SIG-M5 treated with dmso at 0.1 percent for 504 hours (cell line): ENCODE measurements at regions not wholly inside any gene's neighbourhood (a gene's known extent, or its start where the extent isn't known, plus 50 kb on each side); places are given as distances from the start of the nearest gene placed in this dataset.

Source experiments
- DNase-seq: peaks from one replicate; lab custom pipeline; 2025; ENCODE audit not compliant: unreplicated experiment; lab: John Stamatoyannopoulos, UW

DNA sequence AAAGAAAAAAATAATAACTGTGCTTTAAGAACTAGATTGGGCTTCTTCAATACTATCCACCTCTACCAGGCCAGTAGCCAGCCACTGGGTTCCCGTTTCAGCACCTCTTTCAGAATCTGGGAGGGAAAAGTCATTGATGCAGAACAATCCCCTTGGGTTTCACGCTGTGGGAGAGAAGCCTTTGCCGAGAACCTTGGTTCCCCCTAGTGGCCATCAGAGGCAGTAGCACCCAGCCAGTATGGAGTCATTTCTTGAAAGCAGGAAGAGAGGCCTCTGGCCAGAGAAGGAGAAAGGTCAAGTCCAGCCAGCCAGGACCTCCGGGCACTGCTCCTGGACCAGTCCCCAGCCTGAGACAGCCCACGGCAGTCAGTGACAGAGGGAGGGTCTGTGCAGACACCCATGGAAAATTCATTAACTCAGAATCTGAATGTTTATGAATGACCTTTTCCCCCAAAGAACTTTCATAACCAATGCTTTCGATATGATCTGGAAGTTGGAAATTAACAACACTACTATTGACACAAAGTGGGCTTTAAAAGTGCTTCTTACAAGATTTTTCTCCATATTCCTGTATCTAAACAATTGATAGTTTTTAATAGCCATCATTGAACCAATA lies 51.2 kb upstream of the CDH5 start:
- DNase-seq = peak; percentile 68

DNA sequence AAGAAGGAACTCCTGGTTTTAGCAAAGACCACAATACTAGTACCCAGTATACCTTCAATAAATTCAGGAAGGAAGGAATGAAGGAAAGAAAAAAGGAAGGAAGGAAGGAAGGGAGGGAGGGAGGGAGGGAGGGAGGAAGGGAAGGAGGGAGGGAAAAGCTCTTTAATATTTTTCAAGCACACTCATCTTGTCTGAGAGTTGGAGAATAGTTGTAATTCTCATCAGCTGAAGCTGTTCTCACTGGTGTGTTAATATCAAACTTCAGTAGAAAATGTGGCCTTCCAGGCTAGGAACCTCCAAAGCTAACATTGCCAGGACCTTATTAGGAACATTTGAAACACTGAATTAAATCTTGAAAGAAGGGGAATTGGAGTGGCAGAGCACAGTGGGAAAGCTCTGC lies 55.2 kb upstream of the CDH5 start:
- no peak for DNase-seq

DNA sequence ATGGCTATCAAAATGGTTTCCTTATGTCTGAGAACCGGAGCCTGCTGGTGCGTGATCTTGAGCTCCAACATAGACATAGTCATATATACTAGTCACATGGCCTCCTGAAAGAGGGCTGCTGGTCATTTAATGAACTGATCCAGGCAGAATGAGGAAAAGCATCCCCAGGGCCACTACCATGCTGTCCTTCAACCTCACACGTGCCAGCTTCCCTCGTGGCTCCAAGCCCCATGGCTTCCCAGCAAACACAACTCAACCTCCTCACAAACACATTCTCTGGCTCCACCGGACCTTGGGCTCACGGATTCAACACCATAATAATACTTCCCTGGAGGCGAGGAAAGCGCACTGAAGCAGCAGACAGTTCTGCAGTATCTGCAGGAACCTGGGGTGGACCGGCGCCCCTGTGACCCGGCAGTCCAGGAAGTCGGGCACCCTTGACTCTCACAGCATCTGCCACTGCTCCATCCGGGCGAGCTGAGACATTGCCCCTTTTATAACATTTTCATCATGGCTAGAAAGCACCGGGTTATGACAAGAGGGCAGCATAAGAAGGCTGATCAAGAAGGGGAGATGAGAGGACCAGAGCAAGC lies 57.2 kb upstream of the CDH5 start:
- DNase-seq = no peak

GRCh38 chr16:66308096-66308495 lies 58.4 kb upstream of the CDH5 start:
- DNase-seq = no peak

- no peak for DNase-seq
These were observed 59.9 kb upstream of the CDH5 start for GRCh38 chr16:66306366-66307150.

DNA sequence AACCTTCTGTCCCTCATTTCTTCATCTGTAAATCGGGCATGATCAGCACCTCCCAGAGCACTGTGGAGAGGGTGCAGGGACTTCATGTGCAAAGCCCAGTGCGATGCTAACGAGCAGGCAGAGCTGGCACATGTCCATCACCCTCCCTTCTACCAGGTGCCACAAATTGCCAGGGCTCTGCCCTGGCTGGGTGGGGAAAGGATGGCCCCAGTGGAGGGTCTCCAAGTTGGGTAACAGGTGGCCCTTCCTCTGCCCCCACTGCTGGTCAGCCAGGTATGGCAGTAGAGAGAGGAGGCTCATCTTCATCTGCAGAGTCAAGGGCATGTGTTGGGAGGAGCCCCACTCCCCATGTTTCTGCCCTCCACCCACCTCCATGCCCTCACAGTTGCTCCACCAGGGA lies 61.5 kb upstream of the CDH5 start:
- DNase-seq = no peak

- no peak for DNase-seq
These were observed 62.3 kb upstream of the CDH5 start for GRCh38 chr16:66304151-66304550.

DNA sequence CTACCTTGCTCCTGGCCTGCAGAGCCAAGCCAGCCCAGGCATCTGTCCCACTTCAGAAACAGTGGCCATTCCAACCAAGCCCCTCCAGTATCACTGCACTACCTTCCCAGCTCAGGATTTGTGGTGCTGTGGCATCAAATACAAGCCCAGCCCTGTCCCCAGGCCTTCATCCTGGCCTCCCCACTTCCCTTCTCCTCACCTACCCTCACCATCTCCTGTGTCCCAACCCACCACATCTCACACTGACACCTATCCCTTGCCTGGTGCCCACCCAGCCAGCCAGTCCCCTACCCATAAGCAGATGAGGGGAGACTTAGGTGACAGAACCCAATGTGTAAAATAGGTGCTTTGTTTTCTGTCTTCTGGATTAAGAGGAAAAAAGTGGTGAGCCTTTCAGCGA lies 66.0 kb upstream of the CDH5 start:
- no peak for DNase-seq

DNA sequence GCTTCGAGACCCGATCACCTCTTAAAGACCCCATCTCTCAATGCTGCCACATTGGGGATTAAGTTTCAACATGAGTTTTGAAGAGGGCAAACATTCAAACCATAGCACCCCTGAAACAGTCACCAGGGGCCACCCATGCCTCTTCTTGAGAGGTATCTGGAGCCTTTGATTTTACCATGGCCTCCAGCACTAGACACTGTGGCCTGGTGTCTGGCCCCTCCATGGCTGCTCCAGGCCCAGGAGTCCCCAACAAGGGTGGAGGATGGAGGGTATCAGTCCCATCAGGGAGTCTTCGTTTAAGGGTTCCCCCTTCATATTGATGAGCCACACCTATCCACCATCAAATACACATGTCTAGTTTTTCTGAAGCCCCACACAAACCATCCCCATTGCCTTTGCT lies 66.5 kb upstream of the CDH5 start:
- no peak for DNase-seq

- DNase-seq = no peak
These were observed 67.1 kb upstream of the CDH5 start for GRCh38 chr16:66299349-66299748.

DNA sequence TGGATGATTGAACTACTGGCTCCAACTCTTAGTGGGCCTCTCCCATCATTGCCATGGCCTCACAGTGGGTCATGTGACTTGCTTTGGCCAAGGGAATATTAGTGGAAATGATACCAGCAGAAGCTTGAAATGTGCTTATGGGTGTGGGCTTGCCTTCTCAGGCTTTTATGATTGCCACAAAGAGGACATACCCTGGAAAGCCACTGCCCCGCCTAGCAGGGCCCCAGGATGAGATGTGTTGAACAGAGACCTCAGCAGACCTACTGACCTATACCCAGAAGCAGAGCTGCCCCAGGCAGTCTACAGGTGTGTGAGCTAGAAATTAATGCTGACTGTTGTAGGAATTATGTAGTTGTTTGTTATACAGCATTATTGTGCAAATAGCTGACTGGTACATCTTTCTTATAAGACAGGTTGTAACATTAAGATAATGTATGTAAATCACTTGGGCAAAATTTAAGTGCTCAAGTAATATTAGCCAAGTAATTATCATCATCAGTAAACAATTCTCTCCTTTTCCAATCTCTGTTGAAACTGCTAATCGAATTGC lies 67.8 kb upstream of the CDH5 start:
- DNase-seq = no peak

- DNase-seq = no peak
These were observed 68.5 kb upstream of the CDH5 start for GRCh38 chr16:66298006-66298405.

- no peak for DNase-seq
These were observed 69.9 kb upstream of the CDH5 start for GRCh38 chr16:66296591-66296990.

GRCh38 chr16:66295761-66296546 lies 70.5 kb upstream of the CDH5 start:
- DNase-seq = no peak

- no peak for DNase-seq
These were observed 71.3 kb upstream of the CDH5 start for GRCh38 chr16:66295213-66295612.

DNA sequence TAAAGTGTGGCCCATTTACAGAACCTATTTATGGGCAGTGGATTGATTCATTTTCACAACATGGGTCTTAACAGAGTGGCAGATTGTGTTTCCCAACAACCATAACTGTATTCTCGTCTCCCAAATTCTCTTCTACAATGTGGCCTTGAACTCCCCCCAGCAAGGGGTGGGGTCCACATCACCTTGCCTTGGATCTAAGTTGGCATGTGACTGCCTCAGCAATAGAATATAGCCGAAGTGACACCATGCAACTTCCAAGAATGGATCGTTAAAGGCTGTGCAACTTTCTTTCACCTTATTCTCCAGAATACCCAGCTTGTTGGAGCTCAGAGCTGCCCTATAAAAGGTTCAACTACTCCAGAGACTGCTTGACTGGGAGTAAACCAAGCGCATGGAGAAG lies 72.0 kb upstream of the CDH5 start:
- DNase-seq = no peak

GRCh38 chr16:66293932-66294331 lies 72.6 kb upstream of the CDH5 start:
- DNase-seq = no peak

GRCh38 chr16:66293207-66293735 lies 73.2 kb upstream of the CDH5 start:
- DNase-seq = no peak

GRCh38 chr16:66292241-66292935 lies 74.1 kb upstream of the CDH5 start:
- no peak for DNase-seq

GRCh38 chr16:66291833-66292232 lies 74.7 kb upstream of the CDH5 start:
- DNase-seq = no peak

DNA sequence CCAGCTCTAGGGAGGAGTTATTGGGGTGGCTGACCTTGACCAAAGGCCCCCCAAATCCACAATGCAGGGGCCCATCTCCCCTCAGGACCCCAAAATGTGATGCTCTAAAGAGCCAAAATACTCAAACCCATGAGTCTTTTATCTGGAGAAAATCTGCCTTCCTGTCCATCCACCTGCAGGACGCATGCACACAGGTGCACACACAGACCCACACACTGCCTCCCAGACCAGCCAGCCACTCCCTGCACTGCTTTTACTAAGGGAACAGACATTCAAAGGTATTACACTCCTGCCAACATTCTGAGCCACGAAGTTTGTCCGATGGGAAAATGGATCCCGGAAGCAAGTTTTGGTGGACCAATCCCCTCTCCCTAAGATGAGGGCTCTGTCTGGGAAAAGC lies 76.1 kb upstream of the CDH5 start:
- no peak for DNase-seq
